Spleen (tissue), 11 donors: ENCODE measurements at regions not wholly inside any gene's neighbourhood (a gene's known extent, or its start where the extent isn't known, plus 50 kb on each side); places are given as distances from the start of the nearest gene placed in this dataset.

Experiments used
- DNase-seq: peaks from one replicate; pipeline ENCODE4 v3.0.0-alpha.2; 2020
- H3K27ac ChIP-seq, 8 donors: fragments of 200-600 bp; sonication (generic) in 7 of 8; 1 replicate in 4 of 8; 2 replicates in 4 of 8; pipeline versions ENCODE4 v1.5.0 to v1.8.0; 2016 to 2021; ENCODE audit warnings: inconsistent platforms in 4 of 8, mild to moderate bottlenecking in 4 of 8, moderate library complexity in 1 of 8
- H3K27me3 ChIP-seq, 7 donors: fragments of 200-600 bp; sonication (generic) in 6 of 7; replicated peaks in 1 of 7; 1 replicate in 4 of 7; 2 replicates in 3 of 7; pipeline versions ENCODE4 v1.5.0 to v1.8.0; 2016 to 2021; ENCODE audit warnings: inconsistent platforms in 3 of 7, mild to moderate bottlenecking in 1 of 7
- H3K36me3 ChIP-seq, 6 donors: fragments of 200-600 bp; sonication (generic) in 5 of 6; 1 replicate in 4 of 6; 2 replicates in 2 of 6; pipeline versions ENCODE4 v1.5.0 to v1.8.0; 2016 to 2021; ENCODE audit warnings: inconsistent platforms in 2 of 6
- H3K4me1 ChIP-seq, 6 donors: fragments of 200-600 bp; sonication (generic) in 5 of 6; 1 replicate in 3 of 6; 2 replicates in 3 of 6; pipeline versions ENCODE4 v1.5.0 to v1.8.0; 2016 to 2021; ENCODE audit warnings: inconsistent platforms in 3 of 6
- H3K4me3 ChIP-seq, 8 donors: fragments of 200-600 bp; sonication (generic) in 7 of 8; 1 replicate in 4 of 8; 2 replicates in 4 of 8; pipeline versions ENCODE4 v1.5.0 to v1.8.0; 2016 to 2021; ENCODE audit warnings: inconsistent platforms in 4 of 8, mild to moderate bottlenecking in 4 of 8, moderate library complexity in 2 of 8
- H3K9me3 ChIP-seq, 8 donors: fragments of 200-600 bp; sonication (generic) in 7 of 8; 1 replicate in 4 of 8; 2 replicates in 4 of 8; pipeline versions ENCODE4 v1.5.0 to v1.8.0; 2016 to 2021; ENCODE audit warnings: inconsistent platforms in 4 of 8
- POLR2A ChIP-seq, 3 donors: fragments of 450-650 bp; IDR thresholded peaks; one replicate each; pipeline ENCODE4 v1.5.1; 2017; ENCODE audit warnings: antibody characterized with exemption in 3 of 3, mild to moderate bottlenecking in 1 of 3
- POLR2AphosphoS5 ChIP-seq, 3 donors: sonication (generic); formaldehyde crosslinking; IDR thresholded peaks; one replicate each; pipeline ENCODE4 v1.5.1; 2017; ENCODE audit warnings: antibody characterized with exemption in 3 of 3
- WGBS, 5 donors: extraction: QIAGEN DNeasy Blood & Tissue Kit in 3 of 5; methylation state at CpG; one replicate each; pipeline versions ENCODE4 v1.1.5 to v1.1.7; 2013 to 2018; 5-methylcytosine and 5-hydroxymethylcytosine counted together
- intact Hi-C: fragments of 100-400 bp; cut with DNase I; formaldehyde crosslinking; loops from one replicate; pipeline ENCODE4 v1.15.0; 2023; ENCODE audit warnings: low total_unique reads
- TF ChIP-seq, protein P1 (sequence below), 11 experiments: fragments of 200-600 bp in 7 of 11; fragments of 450-650 bp in 4 of 11; sonication (generic) in 4 of 11; IDR thresholded peaks in 8 of 11; conservative IDR thresholded peaks in 3 of 11; 1 replicate in 7 of 11; 2 replicates in 4 of 11; pipeline versions ENCODE4 v1.4.0 to v1.8.0; 2016 to 2021; ENCODE audit warnings: antibody characterized with exemption in 11 of 11, inconsistent platforms in 4 of 11, mild to moderate bottlenecking in 1 of 11
- donor health status: healthy with polysubstance abuse.
- donor health status: DM: no; HTN: no; CAD: no; lungs with moderate emphysema.
- donor health status: DM: no; HTN: no; CAD: no.
- donor health status: Bipolar disorder and iron deficiency.
- donor health status: healthy.
- donor health status: DM: no; HTN: no; CAD: no.
- donor health status: DM: yes; HTN: yes; CAD: no.

GRCh38 chr18:22572341-22572740 lies 154.6 kb upstream of the CTAGE1 start:
- Histone ChIP-seq H3K36me3 (no peaks in the 10 kb centered on the region), H3K4me1 (no peaks in the 10 kb centered on the region), H3K4me3 (no peak overlapping the region), H3K27me3 (no peaks in the 10 kb centered on the region), H3K9me3 (no peaks in the 10 kb centered on the region), H3K27ac (no peak overlapping the region)
- 65 to 84% (median 73%) methylated on average over 1 of the region's 1 CpG for WGBS, 5 donors
- intact Hi-C loops = no loop called here
- no peak for DNase-seq
- TF ChIP-seq POLR2AphosphoS5 (IDR thresholded peaks at IDR 0.05) = no peak
- TF ChIP-seq, protein P1, sequence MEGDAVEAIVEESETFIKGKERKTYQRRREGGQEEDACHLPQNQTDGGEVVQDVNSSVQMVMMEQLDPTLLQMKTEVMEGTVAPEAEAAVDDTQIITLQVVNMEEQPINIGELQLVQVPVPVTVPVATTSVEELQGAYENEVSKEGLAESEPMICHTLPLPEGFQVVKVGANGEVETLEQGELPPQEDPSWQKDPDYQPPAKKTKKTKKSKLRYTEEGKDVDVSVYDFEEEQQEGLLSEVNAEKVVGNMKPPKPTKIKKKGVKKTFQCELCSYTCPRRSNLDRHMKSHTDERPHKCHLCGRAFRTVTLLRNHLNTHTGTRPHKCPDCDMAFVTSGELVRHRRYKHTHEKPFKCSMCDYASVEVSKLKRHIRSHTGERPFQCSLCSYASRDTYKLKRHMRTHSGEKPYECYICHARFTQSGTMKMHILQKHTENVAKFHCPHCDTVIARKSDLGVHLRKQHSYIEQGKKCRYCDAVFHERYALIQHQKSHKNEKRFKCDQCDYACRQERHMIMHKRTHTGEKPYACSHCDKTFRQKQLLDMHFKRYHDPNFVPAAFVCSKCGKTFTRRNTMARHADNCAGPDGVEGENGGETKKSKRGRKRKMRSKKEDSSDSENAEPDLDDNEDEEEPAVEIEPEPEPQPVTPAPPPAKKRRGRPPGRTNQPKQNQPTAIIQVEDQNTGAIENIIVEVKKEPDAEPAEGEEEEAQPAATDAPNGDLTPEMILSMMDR (IDR thresholded peaks at IDR 0.05 in 8 of 11, conservative IDR thresholded peaks at IDR 0.05 in 3 of 11) = no peak
- TF ChIP-seq POLR2A (IDR thresholded peaks at IDR 0.05) = no peak

GRCh38 chr18:22579271-22579670 lies 161.6 kb upstream of the CTAGE1 start:
- Histone ChIP-seq H3K27me3 (peaks cover 0 to 4% (median 0%) of the 10 kb centered on the region in 7 donors), H3K27ac (no peak overlapping the region), H3K4me1 (no peaks in the 10 kb centered on the region), H3K4me3 (no peak overlapping the region), H3K36me3 (no peaks in the 10 kb centered on the region), H3K9me3 (peaks cover 0 to 5% (median 0%) of the 10 kb centered on the region in 8 donors)
- WGBS, 5 donors = 79 to 87% (median 81%) methylated on average over 4 to 5 of the region's 5 CpGs
- TF ChIP-seq, protein P1 (IDR thresholded peaks at IDR 0.05 in 8 of 11, conservative IDR thresholded peaks at IDR 0.05 in 3 of 11) = no peak
- intact Hi-C loops = no loop called here
- no peak for DNase-seq

- TF ChIP-seq POLR2AphosphoS5 (IDR thresholded peaks at IDR 0.05) = no peak
- TF ChIP-seq, protein P1 (IDR thresholded peaks at IDR 0.05 in 8 of 11, conservative IDR thresholded peaks at IDR 0.05 in 3 of 11) = no peak
- no peak for TF ChIP-seq POLR2A (IDR thresholded peaks at IDR 0.05)
- Histone ChIP-seq H3K36me3 (no peaks in the 10 kb centered on the region), H3K27me3 (peaks cover 0 to 3% (median 0%) of the 10 kb centered on the region in 7 donors), H3K4me1 (no peaks in the 10 kb centered on the region), H3K9me3 (peaks cover 0 to 15% (median 4%) of the 10 kb centered on the region in 8 donors), H3K27ac (no peak overlapping the region), H3K4me3 (no peak overlapping the region)
- DNase-seq = no peak
- WGBS, 5 donors = 78 to 91% (median 78%) methylated on average over 1 of the region's 1 CpG
- intact Hi-C loops = no loop called here
Observed at GRCh38 chr18:22585333-22585732, 167.6 kb upstream of the CTAGE1 start.

DNA sequence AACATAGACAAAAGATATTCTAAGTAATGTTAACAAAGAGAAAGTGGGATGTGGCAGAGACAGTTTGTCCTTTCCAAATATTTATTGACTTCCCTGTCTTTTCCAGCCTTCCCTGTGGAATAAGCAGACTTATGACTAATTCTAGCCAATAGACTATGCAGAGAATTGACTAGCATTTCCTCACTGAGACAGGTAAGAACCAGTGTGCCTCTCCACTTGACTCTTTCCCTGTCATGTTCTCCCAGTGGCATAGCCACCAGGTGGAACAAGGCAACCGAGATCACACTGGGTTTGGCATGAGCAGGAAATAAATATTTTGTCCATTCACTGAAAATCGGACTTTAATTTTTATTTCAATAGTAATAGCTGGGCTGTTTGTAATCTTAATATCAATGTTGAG lies 168.1 kb upstream of the CTAGE1 start:
- intact Hi-C loops = no loop called here
- Histone ChIP-seq H3K36me3 (no peaks in the 10 kb centered on the region), H3K4me3 (no peak overlapping the region), H3K27me3 (peaks cover 0 to 3% (median 0%) of the 10 kb centered on the region in 7 donors), H3K27ac (no peak overlapping the region), H3K4me1 (no peaks in the 10 kb centered on the region), H3K9me3 (peaks cover 0 to 15% (median 4%) of the 10 kb centered on the region in 8 donors)
- TF ChIP-seq POLR2AphosphoS5 (IDR thresholded peaks at IDR 0.05) = no peak
- TF ChIP-seq POLR2A (IDR thresholded peaks at IDR 0.05) = no peak
- TF ChIP-seq, protein P1 (IDR thresholded peaks at IDR 0.05 in 8 of 11, conservative IDR thresholded peaks at IDR 0.05 in 3 of 11) = no peak
- no peak for DNase-seq
- 69 to 84% (median 80%) methylated on average over 2 of the region's 2 CpGs for WGBS, 5 donors
